Stimulated activated CD8-positive, alpha-beta memory T cell treated with anti-CD3 and anti-CD28 coated beads, Interleukin-12 subunit alpha, Interleukin-12 subunit beta, amount 100 ng/mL, for 24 hours (primary cell): ENCODE measurements at regions not wholly inside any gene's neighbourhood (a gene's known extent, or its start where the extent isn't known, plus 50 kb on each side); places are given as distances from the start of the nearest gene placed in this dataset.

Experiments
- DNase-seq: peaks from one replicate; pipeline ENCODE4 v3.0.0-alpha.2; 2020; ENCODE audit errors: extremely low read depth

- DNase-seq: no peak
These were observed 73.4 kb upstream of the ATL2 start for GRCh38 chr2:38450509-38450908.

DNA sequence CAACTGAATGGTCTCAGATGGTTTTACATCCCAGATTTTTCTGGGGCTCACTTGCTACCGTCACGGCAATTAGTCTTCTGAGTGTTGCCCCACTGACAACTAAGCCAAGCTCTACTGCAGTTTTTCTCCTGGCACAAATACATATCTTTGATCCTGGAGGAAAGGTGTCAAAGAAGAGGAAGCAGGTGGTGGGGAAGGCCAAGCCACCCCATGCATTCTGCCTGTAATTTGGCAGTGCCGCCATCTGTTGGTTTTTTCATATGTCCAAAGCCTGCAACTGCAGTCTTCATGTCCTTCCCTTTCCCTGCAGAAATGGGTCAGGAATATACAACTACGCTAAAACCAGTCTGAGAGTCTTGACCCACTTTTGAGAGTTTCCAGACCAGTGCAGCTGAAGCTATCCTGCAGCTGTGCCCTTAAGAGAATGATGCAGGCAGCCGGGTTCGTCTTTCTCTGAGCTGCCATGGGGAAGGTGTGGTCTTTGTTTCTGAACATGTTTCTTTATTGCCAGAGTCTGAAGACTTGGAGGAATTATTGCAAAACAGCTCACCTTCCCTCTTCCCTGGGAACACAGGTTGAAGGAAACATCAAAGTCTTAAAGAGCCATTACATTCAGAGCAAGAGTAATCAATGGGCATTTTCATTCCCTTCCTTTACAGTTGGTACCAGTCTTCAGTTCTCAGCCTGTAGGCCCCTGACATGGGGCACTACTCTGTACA is 71.8 kb upstream of the ATL2 start:
- DNase-seq: no peak

- no peak for DNase-seq
These were observed 70.0 kb upstream of the ATL2 start for GRCh38 chr2:38446906-38447561.

- no peak for DNase-seq
These were observed 69.3 kb upstream of the ATL2 start for GRCh38 chr2:38446418-38446817.

DNA sequence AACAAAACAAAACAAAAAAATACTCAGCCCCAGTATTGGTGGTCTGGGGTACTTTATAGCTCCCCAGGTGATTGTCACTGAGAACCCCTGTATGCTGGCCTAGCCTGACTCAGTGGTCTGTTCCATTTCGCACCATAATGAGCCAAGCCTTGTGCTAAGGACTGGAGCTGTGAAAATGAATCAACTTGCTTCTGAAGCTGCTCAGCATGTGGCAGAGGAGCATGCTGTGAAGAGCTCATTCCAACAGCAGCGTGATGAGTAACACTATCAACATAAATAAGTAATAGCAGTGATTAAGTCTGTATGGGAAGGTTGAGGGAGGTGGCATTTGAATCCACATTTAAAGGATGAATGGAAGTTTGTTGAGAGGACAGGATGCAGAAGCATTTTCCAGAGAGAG is 67.2 kb upstream of the ATL2 start:
- DNase-seq: no peak

DNA sequence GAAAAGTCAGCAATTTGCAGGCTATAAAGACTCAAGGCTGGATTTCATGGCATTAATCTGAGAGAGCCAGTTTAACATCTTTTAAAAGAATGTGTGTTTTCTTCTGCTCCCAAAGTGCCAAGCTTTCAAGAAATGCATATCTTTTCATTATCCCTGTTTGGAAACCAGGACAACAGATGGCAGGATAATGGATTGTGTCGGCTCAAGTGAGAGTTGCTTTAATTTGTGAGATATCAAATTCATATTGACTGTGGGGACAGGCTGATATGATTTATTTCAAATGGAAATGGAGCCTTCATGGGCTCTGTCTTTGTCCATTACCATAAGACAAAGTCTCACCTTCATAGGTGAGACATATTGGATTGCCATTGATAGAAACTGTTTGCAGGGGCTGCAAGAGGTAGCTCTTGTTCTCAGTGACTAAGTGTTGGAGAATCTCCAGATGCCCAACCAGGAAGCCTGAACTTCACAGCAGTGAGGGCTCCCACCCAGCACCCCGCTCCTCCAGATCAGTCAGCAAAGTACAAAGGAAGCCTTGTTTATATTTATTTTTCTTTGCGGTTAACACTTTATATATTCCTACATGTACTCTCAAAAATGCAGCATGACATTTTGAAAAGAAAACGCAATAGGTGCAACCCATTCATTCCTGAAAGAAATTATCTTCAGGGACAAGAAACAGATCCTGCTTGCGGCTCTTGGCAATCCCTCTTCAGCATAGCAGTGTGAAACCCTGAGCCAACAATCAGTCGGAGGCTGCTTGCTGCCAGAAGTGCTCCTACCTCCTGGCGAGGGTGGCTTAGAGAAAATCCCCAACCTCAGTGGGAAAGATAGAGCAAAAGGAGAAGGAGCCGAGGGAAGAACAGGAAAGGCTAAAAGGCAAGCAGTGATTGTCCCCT is 65.8 kb upstream of the ATL2 start:
- no peak for DNase-seq

DNA sequence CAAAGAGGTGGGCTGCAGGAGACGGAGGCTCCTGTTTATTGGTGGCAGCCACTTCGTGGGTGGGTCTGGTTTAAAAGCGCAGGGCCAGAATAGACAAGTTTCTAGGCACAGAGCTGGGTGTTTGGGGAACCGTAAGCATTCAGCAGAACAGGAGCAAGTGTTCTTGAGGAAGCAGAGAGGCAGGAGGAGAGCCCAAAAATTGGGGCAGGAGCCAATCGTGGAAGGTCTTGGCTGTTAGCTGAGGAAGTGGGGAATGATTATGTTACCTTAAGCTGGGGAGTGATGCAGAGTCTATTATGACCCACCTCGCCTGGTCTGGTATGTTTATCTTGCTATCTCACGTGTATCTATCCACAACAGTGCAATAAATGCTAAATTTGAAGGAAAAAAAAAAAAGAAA is 64.3 kb upstream of the ATL2 start:
- DNase-seq: no peak

DNA sequence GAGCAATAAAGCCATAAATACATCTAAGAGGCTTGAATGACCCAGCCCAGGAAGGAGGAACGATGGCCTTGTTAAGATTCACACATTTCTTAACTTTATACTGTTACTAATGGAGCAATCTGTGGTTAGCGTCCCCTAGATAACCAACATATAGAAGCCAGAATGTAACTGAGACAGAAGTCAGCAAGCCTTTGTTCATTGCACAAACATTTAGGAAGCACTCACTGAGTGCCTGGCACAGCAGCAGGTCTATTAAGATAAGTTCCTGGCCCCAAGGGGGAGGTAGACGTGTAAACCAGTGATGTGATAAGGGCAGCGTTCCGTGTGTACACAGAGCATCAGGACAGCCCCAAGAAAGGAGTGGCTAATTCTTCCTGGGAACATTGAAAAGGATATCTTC is 63.6 kb upstream of the ATL2 start:
- no peak for DNase-seq

DNA sequence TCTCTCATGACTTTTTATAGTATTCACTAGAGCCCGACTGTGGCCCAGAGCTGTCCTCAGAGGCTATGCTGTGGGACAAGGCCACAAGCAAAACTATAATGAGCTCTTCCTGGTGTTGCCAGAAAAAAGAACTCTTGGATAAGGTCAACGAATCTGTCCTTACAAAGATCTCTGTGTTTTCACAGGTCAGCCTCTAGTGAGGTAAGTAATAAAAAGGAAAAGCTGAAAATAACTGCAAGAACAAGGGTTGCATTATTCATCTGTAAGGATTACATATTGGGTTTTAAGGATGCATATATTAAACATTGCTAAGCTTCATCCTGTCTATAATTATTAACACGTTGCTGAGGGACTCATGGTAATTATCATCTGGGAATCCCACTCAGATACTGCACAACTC is 62.8 kb upstream of the ATL2 start:
- no peak for DNase-seq

GRCh38 chr2:38438883-38439612 is 62.0 kb upstream of the ATL2 start:
- no peak for DNase-seq

GRCh38 chr2:38438133-38438882 is 61.2 kb upstream of the ATL2 start:
- no peak for DNase-seq

DNA sequence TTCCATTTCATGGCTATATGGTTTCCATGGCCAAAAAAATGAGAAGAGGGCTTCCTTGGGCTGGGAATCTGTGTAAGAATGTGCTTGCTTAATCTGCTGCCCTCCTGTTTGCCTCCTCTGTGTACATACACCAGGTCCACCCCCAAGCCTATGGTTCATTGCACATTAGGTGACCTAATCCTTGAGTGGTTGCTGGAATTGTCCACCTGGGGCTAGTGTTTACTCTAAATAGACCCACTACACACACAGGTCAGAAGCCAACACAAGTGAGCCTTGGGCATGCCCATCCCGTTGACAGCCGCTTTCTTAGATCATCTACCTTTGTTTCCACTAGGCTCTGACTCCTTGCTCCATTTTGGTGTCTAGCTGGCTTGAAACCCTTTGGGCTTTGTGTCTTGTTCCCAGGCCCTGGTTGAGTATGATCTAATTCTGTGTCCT is 59.2 kb upstream of the ATL2 start:
- no peak for DNase-seq

DNA sequence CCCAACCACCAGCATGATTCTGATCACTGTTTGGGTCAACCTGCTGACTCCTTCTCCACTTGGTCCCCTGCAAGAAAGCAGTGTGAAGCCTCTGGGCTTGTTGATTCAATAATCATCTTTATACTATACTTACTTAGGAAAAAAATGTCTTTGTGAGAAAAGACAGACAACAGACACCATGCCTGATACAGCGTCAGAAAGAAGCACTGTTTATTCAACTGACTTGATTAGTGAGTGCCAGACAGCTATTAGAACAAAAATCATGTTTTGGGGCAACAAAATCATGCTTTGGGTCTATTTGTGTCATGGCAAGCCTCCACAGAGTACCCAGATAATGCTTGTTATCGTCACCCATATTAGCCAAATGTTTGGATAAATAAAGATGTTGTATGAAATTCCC is 58.7 kb upstream of the ATL2 start:
- no peak for DNase-seq

- DNase-seq: no peak
These were observed 57.5 kb upstream of the ATL2 start for GRCh38 chr2:38434595-38434994.

- DNase-seq: no peak
These were observed 56.5 kb upstream of the ATL2 start for GRCh38 chr2:38433607-38433975.

DNA sequence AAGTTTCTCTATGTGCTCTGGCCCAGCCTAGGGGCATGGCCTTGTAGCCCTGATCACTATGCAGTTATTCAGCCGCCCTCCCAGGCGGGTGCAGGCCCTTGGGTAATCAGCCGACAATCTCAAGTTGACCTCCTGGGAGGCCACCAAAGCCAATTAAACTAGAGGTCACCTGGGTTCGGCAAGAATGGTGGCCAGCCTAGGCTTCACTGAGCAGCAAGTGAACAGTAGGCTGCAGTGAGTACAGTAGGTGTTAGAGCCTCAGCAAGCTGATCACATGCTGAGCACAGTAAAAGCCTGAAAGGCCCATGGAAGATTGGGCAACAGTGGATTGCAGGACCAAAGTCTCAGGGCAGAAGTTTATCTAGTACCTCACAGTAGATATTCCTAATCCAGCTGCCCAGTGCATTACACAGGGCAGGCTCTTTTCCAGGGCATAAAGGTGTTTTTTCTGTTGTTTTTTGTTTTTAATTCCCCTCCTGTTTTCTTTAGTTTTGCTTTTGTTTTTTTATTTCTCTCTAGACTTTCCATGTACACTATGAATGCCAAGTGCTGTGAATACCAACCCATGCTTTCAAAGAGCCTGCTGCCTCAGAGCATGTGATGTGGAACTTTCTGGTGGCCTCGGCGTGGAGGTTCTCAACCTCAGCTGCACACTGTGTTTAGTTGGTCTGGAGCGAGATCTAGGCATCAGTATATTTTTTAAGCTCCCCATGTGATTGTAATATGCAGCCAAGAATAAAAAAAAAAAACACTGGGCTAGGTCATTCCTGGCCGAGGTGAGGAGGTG is 55.9 kb upstream of the ATL2 start:
- no peak for DNase-seq

DNA sequence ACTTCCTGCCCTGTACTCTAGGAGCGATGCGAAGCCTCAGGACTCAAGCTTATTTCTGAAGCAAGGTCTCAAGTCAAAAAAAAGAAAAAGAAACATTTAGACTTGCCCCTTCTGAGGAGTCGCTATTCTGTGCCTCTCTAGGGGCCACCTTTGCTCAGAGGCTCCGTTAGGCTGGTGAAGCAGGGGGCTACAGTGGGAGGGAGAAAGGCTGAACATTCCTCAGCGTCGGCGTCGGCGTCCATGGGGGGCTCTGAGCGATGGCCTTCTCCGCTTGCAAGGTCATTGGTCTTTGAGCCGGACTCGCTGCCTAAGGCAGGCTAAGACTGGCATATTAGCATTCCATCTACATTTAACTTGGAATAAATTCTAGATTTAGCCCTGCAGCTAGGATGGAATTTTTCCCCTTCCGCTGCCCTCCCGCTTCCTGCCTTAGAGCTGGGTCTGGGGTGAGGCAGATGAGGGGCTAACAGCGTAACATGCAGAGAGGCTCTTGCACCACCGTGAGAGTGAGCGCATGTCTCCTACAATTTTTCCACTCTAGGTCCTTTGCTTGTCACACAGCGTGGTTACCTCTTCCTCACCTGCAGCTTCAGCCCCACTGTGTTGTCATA is 53.6 kb upstream of the ATL2 start:
- DNase-seq: no peak

DNA sequence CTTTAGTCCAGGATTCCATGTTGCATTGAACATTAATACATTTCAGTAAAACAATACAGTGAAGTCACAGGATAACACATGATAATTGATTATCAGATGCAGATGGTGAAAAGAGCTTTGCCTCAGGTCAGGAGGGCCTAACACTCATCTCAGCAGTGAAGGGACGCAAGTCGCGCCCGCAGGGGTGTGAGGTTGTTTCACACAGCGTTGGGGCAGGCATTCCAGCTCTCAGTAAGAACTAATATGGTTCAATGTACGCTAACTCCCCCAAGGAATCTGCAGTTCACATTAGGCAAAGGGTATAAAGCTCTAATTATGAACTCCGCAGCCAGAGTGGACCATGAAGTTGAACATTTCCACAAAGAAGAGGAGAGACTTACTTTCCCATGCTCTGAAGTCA is 53.1 kb upstream of the ATL2 start:
- no peak for DNase-seq

GRCh38 chr2:38427936-38428335 is 50.9 kb upstream of the ATL2 start:
- no peak for DNase-seq

GRCh38 chr2:38427054-38427453 is 50.0 kb upstream of the ATL2 start:
- DNase-seq: no peak
